ENCODE measurements at regions not wholly inside any gene's neighbourhood (a gene's known extent, or its start where the extent isn't known, plus 50 kb on each side); places are given as distances from the start of the nearest gene placed in this dataset.

GRCh38 chr16:80025236-80025635, 424.7 kb upstream of the MAF start:
- TF ChIP-seq CTCF (IDR thresholded peaks at IDR 0.05) (no peak), POLR2A (IDR thresholded peaks at IDR 0.05) (no peak)
